Stimulated activated naive CD8-positive, alpha-beta T cell treated with anti-CD3 and anti-CD28 coated beads, Interleukin-15, Interleukin-2, amounts not matched to agents 100 U/mL and 50 U/mL, for 24 hours (primary cell): ENCODE measurements at regions not wholly inside any gene's neighbourhood (a gene's known extent, or its start where the extent isn't known, plus 50 kb on each side); places are given as distances from the start of the nearest gene placed in this dataset.
"Not testable (repeated sequence)": the region's sequence is repeated elsewhere in the genome, so short reads cannot be mapped to it uniquely, and the experiment has no call there.

ENCODE experiments used
- ATAC-seq: fragments of 150-1000 bp; cut with Tn5 transposase; one replicate; pipeline ENCODE4 v1.10.0; 2021
- DNase-seq: peaks from one replicate; pipeline ENCODE4 v3.0.0; 2021

GRCh38 chr5:177664737-177665136 lies 64.8 kb downstream of the B4GALT7 start:
- not testable (repeated sequence) for DNase-seq, ATAC-seq

GRCh38 chr5:177665172-177665571 lies 65.2 kb downstream of the B4GALT7 start:
- not testable (repeated sequence) for DNase-seq, ATAC-seq

DNA sequence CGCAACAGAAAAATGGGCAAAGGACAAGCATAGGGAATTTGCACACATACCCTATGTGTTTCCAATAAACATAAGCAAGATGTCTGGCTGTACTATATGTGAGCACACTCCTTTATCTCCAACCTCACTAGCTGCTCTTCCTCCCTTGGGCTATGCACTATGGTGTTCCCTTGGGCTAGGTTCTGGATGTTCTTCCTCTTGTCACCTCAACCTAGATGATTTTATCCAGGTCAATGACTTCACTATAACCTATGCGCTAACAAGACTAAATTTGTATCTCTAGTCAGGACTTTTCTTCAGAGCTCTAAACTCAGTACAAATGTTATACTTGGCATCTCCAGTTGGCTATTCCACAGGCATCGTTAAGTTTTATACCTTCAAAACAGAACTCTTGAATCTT lies 66.0 kb downstream of the B4GALT7 start:
- not testable (repeated sequence) for ATAC-seq, DNase-seq

- peak; percentile 51 for ATAC-seq
- DNase-seq, result not testable (repeated sequence)
Observed at GRCh38 chr5:177671035-177671754, 71.3 kb downstream of the B4GALT7 start.

DNA sequence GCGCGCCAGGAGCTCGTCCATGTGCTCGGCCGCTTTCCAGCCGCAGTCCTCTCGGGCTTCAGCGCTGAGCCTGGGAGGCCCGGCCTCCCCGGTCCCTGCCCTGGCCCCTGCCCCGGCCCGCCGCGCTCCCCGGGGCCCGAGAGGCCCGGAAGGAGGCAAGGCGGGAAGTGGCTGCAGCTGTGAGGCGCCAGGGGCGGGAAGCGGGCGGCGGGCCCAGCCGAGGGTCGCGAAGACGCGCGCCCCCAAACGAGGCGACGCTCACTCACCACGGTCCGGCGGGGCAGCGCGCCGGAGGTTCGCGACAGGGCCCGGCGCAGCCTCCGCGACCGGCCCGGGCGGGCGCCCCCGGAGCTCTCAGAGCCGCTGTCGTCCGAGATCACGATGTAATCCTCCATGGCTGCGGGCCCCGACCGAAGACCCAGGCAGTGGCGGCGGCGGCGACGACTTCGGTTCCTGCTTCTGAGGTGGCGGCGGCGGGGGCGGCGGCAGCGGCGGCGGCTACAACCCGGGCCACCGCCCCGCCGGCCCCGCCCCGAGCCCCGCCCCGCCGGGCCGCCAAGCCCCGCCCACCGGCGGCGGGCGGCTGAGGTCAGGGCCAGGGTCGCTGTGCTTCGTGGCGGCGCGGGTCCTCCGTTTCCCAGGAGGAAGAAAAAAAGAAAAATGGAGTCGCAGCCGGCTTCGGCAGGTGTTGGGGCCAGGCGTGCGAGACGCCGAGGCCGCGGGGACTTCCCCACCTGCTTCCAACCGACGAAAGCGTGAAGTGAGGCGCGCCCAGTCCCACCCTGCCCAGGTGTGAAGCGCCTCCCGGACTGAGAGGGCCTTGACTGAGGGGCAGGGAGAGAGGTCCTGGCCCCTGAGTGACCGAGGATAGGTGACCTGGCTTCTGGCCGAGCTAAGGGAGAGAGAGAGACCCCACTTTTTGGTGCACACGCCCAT lies 72.1 kb downstream of the B4GALT7 start:
- ATAC-seq, result peak; percentile 74
- DNase-seq, result peak; percentile 80
